SU-DHL-6 (cell line): ENCODE measurements at regions not wholly inside any gene's neighbourhood (a gene's known extent, or its start where the extent isn't known, plus 50 kb on each side); places are given as distances from the start of the nearest gene placed in this dataset.

Source experiments
- H2AFZ ChIP-seq: fragments of 200-600 bp; sonication (generic); 2 replicates; pipeline ENCODE4 v1.6.1; 2014; ENCODE audit warnings: low read depth, mild to moderate bottlenecking, moderate library complexity, mixed read lengths, antibody characterized with exemption, low read length; ENCODE audit not compliant: severe bottlenecking
- H3F3A ChIP-seq: fragments of 200-600 bp; shearing (Covaris generic); 2 replicates; pipeline ENCODE4 v1.6.0; 2016; ENCODE audit warnings: antibody characterized with exemption, mild to moderate bottlenecking; ENCODE audit not compliant: insufficient read depth
- H3K27ac ChIP-seq: fragments of 200-600 bp; sonication (generic); 2 replicates; pipeline ENCODE4 v1.5.1; 2016; ENCODE audit warnings: low read depth, mild to moderate bottlenecking, low read length, moderate library complexity, mixed read lengths
- H3K27me3 ChIP-seq: fragments of 200-600 bp; sonication (generic), shearing (Covaris generic); 2 replicates; pipeline ENCODE4 v1.6.0; 2014; ENCODE audit warnings: mild to moderate bottlenecking, low read length
- H3K36me3 ChIP-seq: fragments of 200-600 bp; sonication (generic); 2 replicates; pipeline ENCODE4 v1.6.1; 2014; ENCODE audit warnings: mild to moderate bottlenecking, low read length, mixed read lengths
- H3K4me2 ChIP-seq: fragments of 300-600, 200-600 bp; shearing (Covaris generic), sonication (generic); 2 replicates; pipeline ENCODE4 v1.6.0; 2014; ENCODE audit warnings: low read length, low read depth, mild to moderate bottlenecking; ENCODE audit not compliant: poor library complexity, severe bottlenecking
- H3K4me3 ChIP-seq: fragments of 200-600 bp; sonication (generic); 2 replicates; pipeline ENCODE4 v1.5.1; 2014; ENCODE audit warnings: antibody characterized with exemption, low read length, mild to moderate bottlenecking, mixed read lengths; ENCODE audit not compliant: insufficient read depth, poor library complexity, severe bottlenecking
- H3K79me2 ChIP-seq: fragments of 200-600 bp; sonication (generic); 2 replicates; pipeline ENCODE4 v1.6.1; 2014; ENCODE audit warnings: mild to moderate bottlenecking, low read length, moderate library complexity; ENCODE audit not compliant: insufficient read depth
- H3K9ac ChIP-seq: fragments of 200-600 bp; sonication (generic); 2 replicates; pipeline ENCODE4 v1.7.0; 2014; ENCODE audit warnings: mild to moderate bottlenecking, low read length
- H3K9me2 ChIP-seq: fragments of 200-600 bp; sonication (generic); replicated peaks from 2 replicates; pipeline ENCODE4 v1.6.1; 2014; ENCODE audit warnings: low read length; ENCODE audit not compliant: insufficient read depth
- H3K9me3 ChIP-seq: fragments of 200-600 bp; sonication (generic); 2 replicates; pipeline ENCODE4 v1.6.1; 2014; ENCODE audit warnings: low read length, mixed read lengths; ENCODE audit not compliant: insufficient read depth
- H4K20me1 ChIP-seq: fragments of 200-600 bp; sonication (generic); 2 replicates; pipeline ENCODE4 v1.6.1; 2014; ENCODE audit warnings: low read depth, mild to moderate bottlenecking, antibody characterized with exemption, low read length, moderate library complexity, mixed read lengths
- CTCF ChIP-seq: fragments of 200-600 bp; sonication (generic); IDR thresholded peaks from one replicate; pipeline ENCODE4 v1.5.1; 2017; ENCODE audit warnings: antibody characterized with exemption, mild to moderate bottlenecking, low read length, moderate library complexity; ENCODE audit not compliant: insufficient read depth, poor library complexity, severe bottlenecking
- EZH2phosphoT487 ChIP-seq: fragments of 200-600 bp; sonication (generic), shearing (Covaris generic); conservative IDR thresholded peaks from 2 replicates; pipeline ENCODE4 v1.6.1; 2018; ENCODE audit warnings: mild to moderate bottlenecking, antibody characterized with exemption, low read length, moderate library complexity, mixed read lengths

GRCh38 chr3:177317247-177317646, 120.0 kb upstream of the TBL1XR1 start:
- Histone ChIP-seq H3K9me3 (no peaks in the 10 kb centered on the region), H3K79me2 (no peaks in the 10 kb centered on the region), H3K9me2 (no peaks in the 10 kb centered on the region), H3F3A (peaks cover 69% of the 10 kb centered on the region), H3K27ac (peak overlapping the region; percentile 98), H2AFZ (no peak overlapping the region), H3K27me3 (no peaks in the 10 kb centered on the region), H3K4me3 (peak overlapping the region; percentile 8), H3K36me3 (no peaks in the 10 kb centered on the region), H3K9ac (peak overlapping the region; percentile 35), H4K20me1 (no peaks in the 10 kb centered on the region), H3K4me2 (peak overlapping the region; percentile 72)
- TF ChIP-seq EZH2phosphoT487: no peak
- TF ChIP-seq CTCF: no peak

DNA sequence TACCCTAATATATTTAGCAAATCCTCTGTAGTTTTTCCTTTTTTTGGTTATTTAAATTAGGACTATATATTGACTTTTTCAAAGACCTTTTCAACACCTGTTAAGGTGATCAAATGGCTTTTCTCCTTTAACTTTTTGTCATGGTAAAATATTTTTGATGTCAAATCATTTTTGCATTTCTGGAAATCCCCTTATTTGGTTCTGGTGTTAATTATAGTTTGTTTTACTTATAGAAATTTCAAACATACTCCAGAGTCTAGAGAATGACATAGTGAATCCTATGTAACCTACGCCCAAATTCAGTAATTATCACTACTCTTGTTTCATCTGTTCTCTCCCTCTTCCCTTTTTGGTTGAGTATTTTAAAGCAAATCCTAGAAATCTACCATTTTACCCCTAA, 121.3 kb upstream of the TBL1XR1 start:
- Histone ChIP-seq H3K4me2 (peak overlapping the region; percentile 84), H3K9ac (peak overlapping the region; percentile 41), H3F3A (peaks cover 72% of the 10 kb centered on the region), H3K4me3 (peak overlapping the region; percentile 25), H3K9me2 (no peaks in the 10 kb centered on the region), H3K79me2 (no peaks in the 10 kb centered on the region), H3K9me3 (no peaks in the 10 kb centered on the region), H3K27ac (peak overlapping the region; percentile 98), H2AFZ (no peak overlapping the region), H4K20me1 (no peaks in the 10 kb centered on the region), H3K27me3 (no peaks in the 10 kb centered on the region), H3K36me3 (no peaks in the 10 kb centered on the region)
- no peak for TF ChIP-seq EZH2phosphoT487
- TF ChIP-seq CTCF: no peak

DNA sequence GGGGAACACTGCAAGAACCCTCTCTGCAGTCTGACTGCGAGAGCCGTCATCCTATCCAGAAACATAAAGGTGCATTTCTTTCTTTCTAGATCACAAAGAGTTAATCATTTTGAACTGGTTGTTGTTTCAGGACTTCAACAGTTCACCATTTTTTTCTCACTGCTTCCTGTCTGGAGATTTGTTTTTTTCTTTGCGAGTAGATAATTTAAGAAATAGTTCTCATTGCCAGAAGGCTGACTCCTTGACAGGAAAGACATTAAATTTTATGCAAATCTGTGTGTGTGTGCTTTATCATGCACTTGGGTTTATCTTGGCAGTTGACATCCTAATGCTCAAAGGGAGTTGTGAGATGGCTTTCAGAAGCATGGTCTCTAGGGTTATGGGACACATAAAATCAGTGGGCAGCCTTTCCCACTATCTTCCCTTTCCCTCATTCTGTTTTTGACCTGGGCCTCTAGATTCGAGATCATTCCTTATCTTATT, 123.5 kb upstream of the TBL1XR1 start:
- H3K27ac ChIP-seq: peak overlapping the region; percentile 98
- no peaks in the 10 kb centered on the region for H3K79me2 ChIP-seq
- peak overlapping the region; percentile 71 for H3K4me2 ChIP-seq
- H2AFZ ChIP-seq: no peak overlapping the region
- H3K9me3 ChIP-seq: no peaks in the 10 kb centered on the region
- peak overlapping the region; percentile 20 for H3K4me3 ChIP-seq
- no peaks in the 10 kb centered on the region for H3K9me2 ChIP-seq
- H3K27me3 ChIP-seq: no peaks in the 10 kb centered on the region
- peaks cover 86% of the 10 kb centered on the region for H3F3A ChIP-seq
- TF ChIP-seq EZH2phosphoT487 (no peak), CTCF (no peak)
- H4K20me1 ChIP-seq: no peaks in the 10 kb centered on the region
- H3K36me3 ChIP-seq: no peaks in the 10 kb centered on the region
- peak overlapping the region; percentile 69 for H3K9ac ChIP-seq
